ENCODE measurements at regions not wholly inside any gene's neighbourhood (a gene's known extent, or its start where the extent isn't known, plus 50 kb on each side); places are given as distances from the start of the nearest gene placed in this dataset.
"Not testable (repeated sequence)": the region's sequence is repeated elsewhere in the genome, so short reads cannot be mapped to it uniquely, and the experiment has no call there.

GRCh38 chr2:21787941-21788340, 664.2 kb downstream of the TDRD15 start:
- 86 to 87% methylated on average over 1 of the region's 1 CpG for WGBS, 2 donors
- intact Hi-C loops (cut with DNase I) = no loop called here
- no peak overlapping the region for H3K27ac ChIP-seq (ENCODE audit: low read depth in 1 of 2, low read length in 2 of 2)
- no peaks in the 10 kb centered on the region for H3K9me3 ChIP-seq (ENCODE audit: control insufficient read depth, low read length)
- no peak for DNase-seq
- H3K4me3 ChIP-seq (ENCODE audit: low read length in 2 of 2) = no peak overlapping the region
- H3K36me3 ChIP-seq (ENCODE audit: control insufficient read depth in 1 of 2, insufficient read depth in 2 of 2, low read length in 1 of 2) = no peaks in the 10 kb centered on the region
- no peak for ATAC-seq (ENCODE audit: low FRiP score)
- no peaks in the 10 kb centered on the region for H3K27me3 ChIP-seq (ENCODE audit: control insufficient read depth in 1 of 2, insufficient read depth in 2 of 2, low read length in 1 of 2)
- H3K4me1 ChIP-seq (ENCODE audit: control insufficient read depth in 1 of 2, insufficient read depth in 2 of 2, low read length in 2 of 2) = no peaks in the 10 kb centered on the region

- H3K27ac ChIP-seq (ENCODE audit: low read depth in 1 of 2, low read length in 2 of 2); H3K27me3 ChIP-seq (ENCODE audit: control insufficient read depth in 1 of 2, insufficient read depth in 2 of 2, low read length in 1 of 2); H3K36me3 ChIP-seq (ENCODE audit: control insufficient read depth in 1 of 2, insufficient read depth in 2 of 2, low read length in 1 of 2); intact Hi-C loops (cut with DNase I); H3K4me1 ChIP-seq (ENCODE audit: control insufficient read depth in 1 of 2, insufficient read depth in 2 of 2, low read length in 2 of 2); DNase-seq; H3K9me3 ChIP-seq (ENCODE audit: control insufficient read depth, low read length); ATAC-seq (ENCODE audit: low FRiP score); H3K4me3 ChIP-seq (ENCODE audit: low read length in 2 of 2): not testable (repeated sequence)
- 76 to 89% methylated on average over 6 of the region's 6 CpGs for WGBS, 2 donors
These were observed 666.5 kb downstream of the TDRD15 start for GRCh38 chr2:21790311-21790710.

DNA sequence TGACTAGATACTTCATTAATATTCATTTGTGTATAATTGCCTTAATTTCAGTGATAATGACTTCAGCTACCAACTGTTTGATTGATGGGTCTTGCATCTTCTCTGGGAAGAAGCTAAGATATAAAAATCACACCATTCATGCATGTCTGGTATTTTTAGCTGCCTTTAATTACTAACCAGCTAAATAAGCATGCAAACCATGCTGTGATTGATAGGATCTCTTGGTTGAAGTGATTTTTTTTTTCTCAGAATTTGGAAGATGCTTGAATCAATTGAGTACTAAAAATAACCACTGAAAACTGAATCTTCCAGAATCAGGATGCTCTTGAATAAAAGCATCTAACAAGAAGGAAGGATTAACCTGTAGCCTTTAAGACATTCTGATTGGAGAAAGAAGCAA, 668.8 kb downstream of the TDRD15 start:
- Histone ChIP-seq H3K27ac (ENCODE audit: low read depth in 1 of 2, low read length in 2 of 2) (no peak overlapping the region), H3K4me1 (ENCODE audit: control insufficient read depth in 1 of 2, insufficient read depth in 2 of 2, low read length in 2 of 2) (peaks cover 0 to 2% of the 10 kb centered on the region in 2 donors), H3K9me3 (ENCODE audit: control insufficient read depth, low read length) (no peaks in the 10 kb centered on the region), H3K27me3 (ENCODE audit: control insufficient read depth in 1 of 2, insufficient read depth in 2 of 2, low read length in 1 of 2) (no peaks in the 10 kb centered on the region), H3K36me3 (ENCODE audit: control insufficient read depth in 1 of 2, insufficient read depth in 2 of 2, low read length in 1 of 2) (no peaks in the 10 kb centered on the region), H3K4me3 (ENCODE audit: low read length in 2 of 2) (no peak overlapping the region)
- DNase-seq (no peak), ATAC-seq (ENCODE audit: low FRiP score) (no peak)
- intact Hi-C loops (cut with DNase I) = no loop called here

DNA sequence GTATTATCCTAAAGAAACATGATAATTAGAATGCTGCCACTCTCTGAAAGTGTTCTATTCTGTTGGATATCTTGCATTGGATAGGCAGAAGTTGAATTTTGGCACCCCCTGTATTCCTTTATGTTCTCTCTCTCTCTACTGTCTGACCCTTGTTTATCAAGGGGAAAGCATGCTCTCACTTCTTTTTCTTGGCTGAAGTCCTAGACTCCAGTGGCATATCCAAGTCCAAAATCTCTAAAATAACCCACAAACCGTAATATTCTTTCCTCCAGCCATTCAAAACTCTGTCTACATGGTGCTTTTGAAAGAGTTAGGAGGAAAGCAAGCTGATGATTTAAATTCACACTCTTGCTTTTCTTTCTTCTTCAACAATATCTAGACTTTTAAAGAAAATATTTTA, 669.7 kb downstream of the TDRD15 start:
- Histone ChIP-seq H3K36me3 (ENCODE audit: control insufficient read depth in 1 of 2, insufficient read depth in 2 of 2, low read length in 1 of 2) (no peaks in the 10 kb centered on the region), H3K9me3 (ENCODE audit: control insufficient read depth, low read length) (no peaks in the 10 kb centered on the region), H3K27me3 (ENCODE audit: control insufficient read depth in 1 of 2, insufficient read depth in 2 of 2, low read length in 1 of 2) (no peaks in the 10 kb centered on the region), H3K27ac (ENCODE audit: low read depth in 1 of 2, low read length in 2 of 2) (peak overlapping the region in 1 of 2 donors; percentile 57), H3K4me3 (ENCODE audit: low read length in 2 of 2) (peak overlapping the region in 1 of 2 donors; percentile 10), H3K4me1 (ENCODE audit: control insufficient read depth in 1 of 2, insufficient read depth in 2 of 2, low read length in 2 of 2) (peaks cover 0 to 2% of the 10 kb centered on the region in 2 donors)
- 2 to 4% methylated on average over 1 of the region's 1 CpG for WGBS, 2 donors
- ATAC-seq (ENCODE audit: low FRiP score) (no peak), DNase-seq (no peak)
- intact Hi-C loops (cut with DNase I) = no loop called here

DNA sequence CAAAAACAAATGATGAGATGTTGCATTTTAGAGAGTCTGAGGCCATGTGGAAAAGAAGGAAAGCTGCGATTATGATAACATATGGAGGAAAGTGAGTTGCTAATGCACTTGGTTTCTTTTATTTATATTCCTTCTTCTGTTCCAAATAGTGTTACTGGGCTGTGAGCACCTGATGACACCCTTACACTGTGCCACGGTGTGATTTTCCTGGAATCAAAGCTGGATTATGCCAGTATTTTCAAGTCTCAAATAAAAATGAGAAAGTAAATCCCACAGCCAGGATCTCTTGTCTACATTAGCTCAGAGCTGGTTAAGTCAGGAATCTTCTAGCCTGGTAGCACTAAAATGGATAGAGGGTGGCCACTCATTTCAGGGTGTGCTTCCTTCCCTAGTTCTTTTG, 670.8 kb downstream of the TDRD15 start:
- Histone ChIP-seq H3K27ac (ENCODE audit: low read depth in 1 of 2, low read length in 2 of 2) (no peak overlapping the region), H3K4me3 (ENCODE audit: low read length in 2 of 2) (no peak overlapping the region), H3K9me3 (ENCODE audit: control insufficient read depth, low read length) (no peaks in the 10 kb centered on the region), H3K4me1 (ENCODE audit: control insufficient read depth in 1 of 2, insufficient read depth in 2 of 2, low read length in 2 of 2) (peaks cover 0 to 2% of the 10 kb centered on the region in 2 donors), H3K27me3 (ENCODE audit: control insufficient read depth in 1 of 2, insufficient read depth in 2 of 2, low read length in 1 of 2) (no peaks in the 10 kb centered on the region), H3K36me3 (ENCODE audit: control insufficient read depth in 1 of 2, insufficient read depth in 2 of 2, low read length in 1 of 2) (no peaks in the 10 kb centered on the region)
- no peak for DNase-seq
- intact Hi-C loops (cut with DNase I) = no loop called here
- no peak for ATAC-seq (ENCODE audit: low FRiP score)
- 41 to 46% methylated on average over 2 of the region's 2 CpGs for WGBS, 2 donors

DNA sequence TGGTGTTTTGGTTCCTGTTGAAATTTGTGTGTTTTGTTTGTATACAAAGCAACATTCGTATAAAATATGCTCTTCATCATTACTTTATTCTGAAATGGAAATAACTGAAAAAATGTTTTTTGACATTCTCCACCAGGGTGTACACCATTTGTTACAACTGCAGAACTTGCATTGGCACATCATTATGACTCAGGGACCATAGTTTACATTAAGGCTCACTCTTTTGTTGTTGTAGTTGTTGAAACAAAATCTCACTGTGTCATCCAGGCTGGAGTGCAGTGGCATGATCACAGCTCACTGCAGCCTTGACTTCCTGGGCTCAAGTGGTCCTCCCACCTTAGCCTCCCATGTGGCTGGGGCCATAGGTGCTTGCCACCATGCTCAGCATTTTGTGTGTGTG, 676.6 kb downstream of the TDRD15 start:
- peak overlapping the region in 1 of 2 donors; percentile 57 for H3K27ac ChIP-seq (ENCODE audit: low read depth in 1 of 2, low read length in 2 of 2)
- H3K27me3 ChIP-seq (ENCODE audit: control insufficient read depth in 1 of 2, insufficient read depth in 2 of 2, low read length in 1 of 2) = no peaks in the 10 kb centered on the region
- intact Hi-C loops (cut with DNase I) = no loop called here
- DNase-seq (no peak), ATAC-seq (ENCODE audit: low FRiP score) (no peak)
- H3K4me3 ChIP-seq (ENCODE audit: low read length in 2 of 2) = no peak overlapping the region
- 3 to 7% methylated on average over 1 of the region's 1 CpG for WGBS, 2 donors
- H3K4me1 ChIP-seq (ENCODE audit: control insufficient read depth in 1 of 2, insufficient read depth in 2 of 2, low read length in 2 of 2) = peaks cover 5 to 19% of the 10 kb centered on the region in 2 donors
- no peaks in the 10 kb centered on the region for H3K36me3 ChIP-seq (ENCODE audit: control insufficient read depth in 1 of 2, insufficient read depth in 2 of 2, low read length in 1 of 2)
- H3K9me3 ChIP-seq (ENCODE audit: control insufficient read depth, low read length) = no peaks in the 10 kb centered on the region

- H3K4me1 ChIP-seq (ENCODE audit: control insufficient read depth in 1 of 2, insufficient read depth in 2 of 2, low read length in 2 of 2) = peaks cover 5 to 19% of the 10 kb centered on the region in 2 donors
- 68 to 71% methylated on average over 3 of the region's 3 CpGs for WGBS, 2 donors
- ATAC-seq (ENCODE audit: low FRiP score) (no peak), DNase-seq (no peak)
- H3K9me3 ChIP-seq (ENCODE audit: control insufficient read depth, low read length) = no peaks in the 10 kb centered on the region
- no peaks in the 10 kb centered on the region for H3K36me3 ChIP-seq (ENCODE audit: control insufficient read depth in 1 of 2, insufficient read depth in 2 of 2, low read length in 1 of 2)
- no peak overlapping the region for H3K27ac ChIP-seq (ENCODE audit: low read depth in 1 of 2, low read length in 2 of 2)
- H3K4me3 ChIP-seq (ENCODE audit: low read length in 2 of 2) = no peak overlapping the region
- no peaks in the 10 kb centered on the region for H3K27me3 ChIP-seq (ENCODE audit: control insufficient read depth in 1 of 2, insufficient read depth in 2 of 2, low read length in 1 of 2)
- intact Hi-C loops (cut with DNase I) = no loop called here
These were observed 679.8 kb downstream of the TDRD15 start for GRCh38 chr2:21803550-21803949.

DNA sequence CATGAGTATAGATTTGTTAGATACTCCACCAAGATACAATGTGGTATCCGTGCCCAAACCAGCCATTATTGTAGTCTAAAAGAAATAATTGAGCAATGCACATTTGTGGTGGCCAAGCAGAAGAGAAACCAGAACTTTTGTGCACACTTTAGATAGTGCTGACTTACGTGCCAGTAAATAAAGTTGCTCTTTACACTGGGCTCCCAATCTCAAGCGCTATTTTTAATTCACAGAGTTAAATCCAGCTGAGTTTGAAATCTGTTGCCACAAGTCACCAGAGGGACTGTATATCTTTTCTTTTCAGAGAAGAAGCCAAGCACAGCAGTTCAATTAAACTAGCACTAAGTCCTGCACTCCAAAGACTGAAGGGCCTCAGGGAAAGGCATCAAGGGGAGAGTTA, 680.4 kb downstream of the TDRD15 start:
- Histone ChIP-seq H3K27me3 (ENCODE audit: control insufficient read depth in 1 of 2, insufficient read depth in 2 of 2, low read length in 1 of 2) (no peaks in the 10 kb centered on the region), H3K4me1 (ENCODE audit: control insufficient read depth in 1 of 2, insufficient read depth in 2 of 2, low read length in 2 of 2) (peaks cover 5 to 19% of the 10 kb centered on the region in 2 donors), H3K4me3 (ENCODE audit: low read length in 2 of 2) (no peak overlapping the region), H3K27ac (ENCODE audit: low read depth in 1 of 2, low read length in 2 of 2) (no peak overlapping the region), H3K9me3 (ENCODE audit: control insufficient read depth, low read length) (no peaks in the 10 kb centered on the region), H3K36me3 (ENCODE audit: control insufficient read depth in 1 of 2, insufficient read depth in 2 of 2, low read length in 1 of 2) (no peaks in the 10 kb centered on the region)
- ATAC-seq (ENCODE audit: low FRiP score) = no peak
- 22% methylated on average over 3 of the region's 3 CpGs for WGBS, 2 donors
- intact Hi-C loops (cut with DNase I) = no loop called here
- DNase-seq = no peak

DNA sequence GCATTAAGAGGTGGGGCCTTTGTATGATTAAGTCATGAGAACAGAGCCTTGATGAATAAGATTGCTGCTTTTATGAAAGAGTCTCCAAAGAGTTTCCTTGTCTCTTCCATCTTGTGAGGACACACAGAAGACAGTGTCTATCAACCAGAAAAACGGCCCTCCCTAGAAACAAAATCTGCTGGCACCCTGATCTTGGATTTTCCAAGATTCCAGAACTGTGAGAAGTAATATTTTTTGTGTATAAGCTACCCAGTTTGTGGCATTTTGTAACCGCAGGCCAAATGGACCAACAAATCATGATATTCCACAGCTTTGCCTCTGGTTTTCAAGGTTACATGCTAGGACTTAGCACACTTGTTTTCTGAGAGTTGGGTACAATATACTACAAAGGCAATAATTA, 687.8 kb downstream of the TDRD15 start:
- ATAC-seq (ENCODE audit: low FRiP score) (no peak), DNase-seq (no peak)
- Histone ChIP-seq H3K27me3 (ENCODE audit: control insufficient read depth in 1 of 2, insufficient read depth in 2 of 2, low read length in 1 of 2) (no peaks in the 10 kb centered on the region), H3K27ac (ENCODE audit: low read depth in 1 of 2, low read length in 2 of 2) (no peak overlapping the region), H3K4me3 (ENCODE audit: low read length in 2 of 2) (no peak overlapping the region), H3K36me3 (ENCODE audit: control insufficient read depth in 1 of 2, insufficient read depth in 2 of 2, low read length in 1 of 2) (no peaks in the 10 kb centered on the region), H3K4me1 (ENCODE audit: control insufficient read depth in 1 of 2, insufficient read depth in 2 of 2, low read length in 2 of 2) (no peaks in the 10 kb centered on the region), H3K9me3 (ENCODE audit: control insufficient read depth, low read length) (no peaks in the 10 kb centered on the region)
- WGBS, 2 donors = 83 to 92% methylated on average over 2 of the region's 2 CpGs
- intact Hi-C loops (cut with DNase I) = no loop called here

Data from aorta (tissue), 5 donors.